ENCODE measurements at regions not wholly inside any gene's neighbourhood (a gene's known extent, or its start where the extent isn't known, plus 50 kb on each side); places are given as distances from the start of the nearest gene placed in this dataset.

DNA sequence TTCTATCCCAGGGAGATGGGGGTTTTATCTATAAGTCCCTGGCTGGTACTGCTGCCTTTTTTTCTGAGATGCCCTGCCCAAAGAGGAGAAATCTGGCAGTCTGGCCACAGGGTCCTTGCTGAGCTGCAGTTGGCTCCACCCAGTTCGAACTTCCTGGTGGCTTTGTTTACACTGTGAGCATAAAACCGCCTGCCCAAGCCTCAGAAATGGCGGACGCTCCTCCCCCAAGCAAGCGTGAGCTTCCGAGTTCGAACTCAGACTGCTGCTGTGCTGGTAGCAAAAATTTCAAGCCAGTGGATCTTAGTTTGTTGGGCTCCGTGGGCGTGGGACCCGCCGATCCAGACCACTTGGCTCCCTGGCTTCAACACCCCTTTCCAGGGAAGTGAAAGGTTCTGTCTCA, 126.8 kb upstream of the SUCLG2 start:
- no peak for DNase-seq

DNA sequence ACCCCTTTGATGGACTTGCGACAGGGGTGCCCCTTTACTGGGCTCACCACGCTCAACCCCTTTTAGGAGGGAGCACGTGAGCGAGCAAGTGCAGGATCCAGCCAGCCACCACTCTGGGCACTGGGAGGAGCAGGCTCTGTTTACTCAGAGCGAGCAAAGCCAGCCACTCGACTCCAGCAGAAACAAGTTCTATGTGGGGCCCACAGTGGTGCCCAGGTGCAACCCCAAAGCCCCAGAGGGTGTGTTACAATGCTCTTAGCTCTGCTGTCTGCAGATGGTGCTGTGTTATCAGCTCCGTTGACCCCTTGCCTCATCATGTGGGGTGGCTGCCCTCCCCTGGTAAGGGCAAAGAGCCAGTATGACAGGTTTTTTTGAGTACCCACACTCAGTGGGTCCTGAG, 120.3 kb upstream of the SUCLG2 start:
- no peak for DNase-seq

DNA sequence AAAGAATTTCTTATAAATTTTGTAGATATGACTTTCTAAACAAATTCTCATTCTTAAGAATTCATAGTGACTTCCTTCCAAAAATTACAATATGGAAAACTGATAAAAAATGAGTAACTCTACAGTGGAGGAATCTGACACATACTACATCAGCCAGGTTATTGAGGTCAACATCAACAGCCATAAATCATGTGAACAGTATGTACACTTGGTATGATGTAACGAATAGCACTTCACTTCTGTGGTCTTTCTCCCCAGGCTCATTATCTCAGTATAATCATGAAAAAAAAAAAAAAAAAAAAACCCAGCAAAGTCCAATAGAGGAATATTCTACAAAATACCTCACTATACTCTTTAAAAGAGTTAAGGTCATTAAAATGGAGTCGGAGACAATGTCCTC, 111.2 kb upstream of the SUCLG2 start:
- DNase-seq = no peak

DNA sequence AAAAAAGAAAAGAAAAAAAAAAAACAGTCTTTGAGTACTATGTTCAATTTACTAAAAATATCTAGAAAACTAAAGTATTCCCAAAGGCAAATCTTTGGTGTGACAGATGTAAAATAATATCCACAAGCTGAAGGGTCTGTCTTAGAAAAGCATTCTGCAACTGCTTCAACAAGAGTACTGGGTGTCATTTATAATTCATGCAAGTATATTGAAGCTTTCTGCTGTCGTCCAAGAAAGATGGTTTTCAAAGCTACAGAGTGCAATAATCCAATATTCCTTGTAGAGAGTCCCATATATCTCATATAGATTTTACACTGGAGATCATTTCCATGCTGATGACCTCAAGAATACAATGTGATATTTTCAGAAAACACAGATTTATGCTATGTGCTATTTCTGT, 90.9 kb upstream of the SUCLG2 start:
- no peak for DNase-seq

DNA sequence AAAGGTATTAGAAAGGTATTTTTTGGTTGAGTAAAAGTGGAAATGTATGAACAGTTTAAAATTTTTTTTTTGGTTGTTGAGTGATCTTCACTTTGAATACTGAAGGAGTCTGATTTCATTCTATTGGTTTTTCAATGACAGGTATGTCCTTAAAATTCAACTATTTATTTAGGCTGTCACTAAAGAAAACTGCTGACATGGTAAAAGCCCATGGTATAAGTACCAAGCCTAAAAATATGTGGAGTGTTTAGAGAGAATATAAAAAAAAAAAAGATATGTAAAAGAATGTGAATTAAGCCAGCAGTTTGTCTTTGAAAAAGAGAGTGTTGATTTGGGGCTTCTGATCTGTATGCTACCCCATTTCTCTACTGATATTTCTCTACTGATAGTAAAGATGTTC, 90.3 kb upstream of the SUCLG2 start:
- DNase-seq = no peak

DNA sequence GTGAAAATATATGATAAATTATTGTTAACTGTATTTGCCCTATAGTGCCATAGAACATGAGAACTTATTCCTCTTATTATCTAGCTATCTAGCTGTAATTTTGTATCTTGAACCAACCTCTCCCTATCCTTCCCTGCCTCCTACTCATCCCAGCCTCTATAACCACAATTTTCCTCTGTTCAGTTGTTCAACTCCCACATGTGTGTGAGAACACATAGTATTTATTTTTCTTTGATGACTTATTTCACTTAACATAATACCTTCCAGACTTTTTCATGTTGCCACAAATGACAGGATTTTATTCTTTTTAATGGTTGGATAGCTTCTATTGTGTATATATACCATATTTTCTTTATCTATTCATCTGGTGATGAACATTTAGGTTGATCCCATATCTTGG, 85.4 kb upstream of the SUCLG2 start:
- DNase-seq = no peak

DNA sequence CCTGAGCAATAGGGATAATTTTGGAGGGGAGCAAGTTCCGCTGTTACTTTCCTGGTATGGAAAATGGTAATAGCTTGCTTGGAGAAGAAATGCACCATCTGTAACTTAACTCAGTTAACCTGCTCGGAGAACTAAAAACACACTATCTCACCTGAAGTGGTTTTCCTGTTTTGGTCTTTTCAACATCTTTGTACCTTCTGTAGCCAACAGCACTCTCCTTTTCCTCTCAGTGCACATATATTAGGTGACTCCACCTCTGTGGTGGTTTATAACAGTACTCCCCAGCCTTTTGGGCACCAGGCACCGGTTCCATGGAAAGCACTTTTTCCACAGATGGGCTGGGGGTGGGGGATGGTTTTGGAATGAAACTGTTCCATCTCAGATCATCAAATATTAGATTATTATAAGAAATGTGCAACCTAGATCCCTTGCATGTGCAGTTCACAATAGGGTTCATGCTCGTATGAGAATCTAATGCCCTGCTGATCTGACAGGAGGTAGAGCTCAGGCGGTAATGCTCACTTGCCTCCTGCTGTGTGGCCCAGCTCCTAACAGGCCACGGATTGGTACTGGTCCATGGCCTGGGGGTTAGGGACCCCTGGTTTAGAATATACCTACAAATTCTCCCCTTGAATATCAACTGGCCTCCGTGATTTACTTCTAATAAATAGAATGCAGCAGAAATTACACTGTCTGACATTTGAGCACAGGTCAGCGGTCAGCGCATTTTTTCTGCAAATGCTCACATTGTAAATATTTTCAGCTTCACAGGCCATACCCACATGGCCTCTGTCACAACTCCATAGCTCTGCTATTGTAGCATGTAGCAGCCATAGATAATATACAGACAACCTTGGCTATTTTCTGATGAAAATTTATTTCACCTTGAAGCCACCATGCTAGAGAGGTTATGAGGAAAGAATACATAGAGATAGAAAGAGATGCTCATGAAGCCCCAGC, 83.8 kb upstream of the SUCLG2 start:
- DNase-seq = no peak

DNA sequence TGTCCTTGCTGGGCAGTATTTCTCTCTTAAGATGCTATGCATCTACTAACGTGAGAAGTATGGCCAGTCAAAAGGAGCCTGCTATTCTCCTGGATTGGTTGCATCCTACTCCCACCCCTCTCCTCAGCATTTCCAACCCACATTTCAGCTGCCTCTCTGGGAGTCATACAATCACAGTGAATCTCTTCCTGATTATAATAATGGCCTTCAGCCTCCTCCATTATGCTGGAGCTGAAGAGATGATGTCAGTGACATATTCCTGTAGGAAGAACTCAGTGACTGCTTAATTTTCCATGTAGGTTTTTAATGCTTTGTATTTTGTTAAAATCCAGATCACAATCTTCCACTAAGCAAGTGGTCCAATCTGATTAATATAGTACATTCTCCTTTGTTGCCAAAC, 82.7 kb upstream of the SUCLG2 start:
- no peak for DNase-seq

DNA sequence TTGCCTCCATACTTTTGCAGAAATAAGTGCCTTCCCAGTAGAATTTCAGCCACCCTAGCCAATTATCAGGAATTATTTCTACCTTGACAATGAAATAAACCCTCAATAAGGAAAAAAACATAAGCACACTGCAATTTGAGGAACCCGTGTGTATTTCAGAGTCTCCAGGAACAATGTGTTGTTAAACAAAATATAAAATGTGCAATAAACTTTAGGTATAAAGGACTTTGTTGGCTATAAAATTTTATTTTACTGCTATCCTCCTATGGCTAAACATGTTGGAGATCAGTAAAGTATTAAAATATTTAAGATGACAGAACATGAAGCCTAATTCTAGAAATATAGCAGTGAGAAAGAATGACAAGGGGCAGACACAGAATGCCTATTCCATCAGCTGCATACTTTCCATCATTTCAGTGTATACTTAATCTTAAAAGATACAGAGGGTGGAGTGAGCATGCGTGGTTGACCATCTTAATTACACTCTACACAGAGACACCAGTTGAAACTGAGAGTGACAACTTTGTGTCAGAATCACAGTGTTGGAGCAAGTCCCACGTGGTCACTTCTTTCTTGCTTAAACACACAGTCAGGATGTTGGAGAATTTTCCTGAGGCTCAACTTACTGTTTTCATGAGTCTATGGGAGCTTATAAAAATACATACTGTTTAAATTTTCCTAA, 79.0 kb upstream of the SUCLG2 start:
- no peak for DNase-seq

DNA sequence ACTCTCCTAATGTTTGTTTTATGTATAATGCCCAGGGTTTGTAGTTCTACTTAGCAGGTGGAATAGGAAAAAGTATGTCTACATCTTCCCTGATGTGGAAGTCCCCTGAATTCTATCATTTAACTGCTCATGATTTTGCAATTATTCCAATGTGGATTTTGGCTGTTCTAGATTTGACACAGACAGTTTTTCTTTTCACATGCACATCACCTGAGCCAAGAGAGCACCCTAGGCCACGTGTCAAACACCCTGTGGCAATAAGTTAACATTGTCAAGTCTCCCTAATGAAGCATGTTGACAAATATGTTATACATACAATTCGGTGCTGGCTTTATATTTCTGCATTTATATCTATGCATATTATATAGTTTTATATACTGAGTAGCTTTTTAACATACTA, 70.0 kb upstream of the SUCLG2 start:
- no peak for DNase-seq

DNA sequence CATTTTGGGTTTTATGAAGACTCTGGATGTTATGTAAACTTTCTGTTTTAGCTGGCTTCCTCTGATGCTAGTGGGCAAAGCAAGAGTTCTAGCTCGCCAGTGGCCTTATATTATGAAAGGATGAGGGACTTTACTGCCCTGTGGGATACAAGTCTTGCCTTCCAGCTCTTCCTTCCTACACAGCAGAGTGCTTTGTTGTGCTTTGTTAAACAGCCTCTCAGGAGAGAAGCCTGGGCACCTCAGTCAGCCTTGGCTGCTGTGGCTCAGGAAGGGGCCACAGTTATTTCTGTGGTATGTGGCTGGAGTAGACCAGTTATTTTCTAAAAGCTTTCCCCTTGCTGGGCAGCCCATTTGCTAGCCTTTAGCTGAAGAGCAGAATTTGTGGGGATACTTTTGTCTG, 69.5 kb upstream of the SUCLG2 start:
- no peak for DNase-seq

DNA sequence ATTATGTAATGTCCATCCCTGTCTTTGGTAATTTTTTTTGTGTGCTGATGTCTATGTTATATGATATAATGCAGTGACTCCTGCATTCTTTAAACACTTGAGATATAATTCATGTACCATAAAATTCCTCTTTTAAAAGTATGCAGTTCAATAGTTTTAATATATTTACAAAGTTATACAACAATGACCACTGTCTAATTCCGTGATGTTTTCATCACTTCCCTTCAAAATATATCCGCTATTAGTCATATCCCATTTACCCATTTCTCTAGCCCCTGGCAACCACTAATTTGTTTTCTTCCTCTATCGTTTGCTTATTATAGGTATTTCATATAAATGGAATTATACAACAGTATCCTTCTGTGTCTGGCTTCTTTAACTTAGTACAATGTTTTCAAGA, 64.9 kb upstream of the SUCLG2 start:
- no peak for DNase-seq

DNA sequence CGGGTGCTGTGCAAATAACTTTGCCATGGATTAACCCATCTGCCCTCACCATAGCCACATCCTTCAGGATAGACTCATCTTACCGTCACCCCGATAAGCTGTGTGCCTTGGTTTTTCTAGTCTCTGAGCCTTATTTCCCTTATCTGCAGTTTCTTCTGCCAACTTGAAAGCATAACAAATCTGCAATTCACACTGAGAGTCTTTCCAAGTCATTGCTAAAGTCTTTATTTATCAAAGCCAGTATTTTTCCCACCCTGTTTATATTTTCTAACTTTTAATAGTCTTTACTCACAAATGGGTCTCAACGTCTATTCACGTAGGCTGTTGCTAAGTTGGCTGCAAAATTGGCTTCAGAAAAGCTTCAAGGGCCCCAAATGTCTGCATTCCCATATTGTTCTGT, 61.6 kb upstream of the SUCLG2 start:
- DNase-seq = no peak

DNA sequence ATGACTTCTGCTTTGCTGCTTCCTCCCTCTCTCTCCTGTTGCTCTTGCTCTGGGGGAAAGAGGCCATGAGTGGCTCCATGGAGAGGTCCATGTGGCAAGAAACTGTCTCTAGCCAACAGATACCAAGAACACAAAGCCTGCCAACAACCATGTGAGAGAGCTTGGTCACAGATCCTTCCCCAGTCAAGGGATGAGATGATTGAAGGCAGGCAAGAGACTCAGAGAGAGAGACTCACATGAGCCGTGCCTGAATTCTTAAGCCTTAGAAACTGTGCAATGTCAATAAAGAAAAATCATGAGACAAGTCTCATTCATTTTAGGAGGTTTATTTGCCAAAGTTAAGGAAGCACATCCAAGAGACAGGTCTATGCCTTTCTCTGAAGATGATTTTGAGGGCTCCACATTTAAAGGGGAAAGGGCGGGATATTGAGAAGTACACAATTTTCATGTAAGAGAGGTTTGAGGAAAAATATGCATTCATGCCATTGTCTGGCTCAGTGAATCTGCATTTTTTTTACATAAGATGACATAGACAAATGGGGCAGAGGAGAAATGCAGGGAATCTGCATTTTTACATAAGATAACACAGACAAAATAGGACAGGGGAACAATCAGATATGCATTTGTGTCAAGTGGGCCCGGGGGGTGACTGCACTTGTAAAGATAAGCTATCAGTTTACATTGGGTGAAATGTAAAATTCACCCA, 59.5 kb upstream of the SUCLG2 start:
- no peak for DNase-seq

DNA sequence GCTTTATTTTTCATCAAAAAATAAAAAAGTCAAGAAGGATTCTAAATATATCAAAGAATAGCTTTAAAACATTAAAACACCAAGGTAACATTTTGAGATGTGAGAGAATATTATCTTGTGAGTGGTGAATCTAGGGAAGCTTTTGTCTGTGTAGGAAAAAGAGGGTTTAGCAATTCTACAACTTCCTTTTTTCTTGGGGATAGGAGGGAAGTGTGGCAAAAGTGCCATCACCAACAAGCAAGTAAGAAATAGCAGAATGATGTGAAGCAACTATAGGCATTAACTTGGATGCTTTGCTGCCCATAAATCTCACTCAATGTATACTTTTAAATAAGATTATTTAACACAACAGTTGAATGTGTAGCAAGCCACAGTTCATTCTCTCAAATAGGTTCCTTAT, 57.8 kb upstream of the SUCLG2 start:
- no peak for DNase-seq

DNA sequence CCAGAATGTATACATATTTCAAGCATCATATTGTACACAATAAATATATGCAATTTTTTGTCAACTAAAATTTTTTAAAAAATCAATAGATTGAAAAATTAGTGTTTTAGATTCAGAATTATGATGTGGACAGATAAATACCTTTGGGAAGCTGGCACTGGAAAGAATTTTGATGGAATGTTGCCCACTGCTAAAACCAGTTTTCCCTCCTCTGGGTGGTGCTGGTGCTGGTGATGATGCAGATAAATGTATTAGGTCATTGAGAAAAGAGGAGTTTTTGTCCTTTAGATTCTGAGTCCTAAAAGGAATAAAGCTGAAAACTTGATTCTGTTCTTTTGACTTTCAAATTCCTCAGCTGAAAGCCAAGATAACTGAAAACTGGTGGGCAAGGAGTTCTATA, 56.0 kb upstream of the SUCLG2 start:
- DNase-seq = no peak

DNA sequence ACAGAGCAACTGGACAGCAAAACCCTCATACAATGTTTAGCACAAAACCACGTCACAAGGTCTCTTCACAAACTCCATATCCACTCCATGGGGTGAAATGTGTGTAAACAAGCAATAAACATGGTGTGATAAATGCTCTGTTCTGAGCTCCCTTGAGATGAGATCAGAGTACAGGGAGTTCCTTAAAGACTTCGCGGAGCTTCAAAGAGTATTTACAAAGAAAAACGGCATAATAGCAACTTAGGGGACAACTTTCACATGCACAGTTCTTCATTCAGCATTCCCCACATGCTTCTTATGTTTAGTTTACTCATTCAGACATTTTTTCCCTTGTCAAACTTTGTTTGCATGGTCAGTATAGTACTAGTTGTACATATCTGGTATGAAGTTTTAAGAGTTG, 52.5 kb upstream of the SUCLG2 start:
- DNase-seq = no peak

DNA sequence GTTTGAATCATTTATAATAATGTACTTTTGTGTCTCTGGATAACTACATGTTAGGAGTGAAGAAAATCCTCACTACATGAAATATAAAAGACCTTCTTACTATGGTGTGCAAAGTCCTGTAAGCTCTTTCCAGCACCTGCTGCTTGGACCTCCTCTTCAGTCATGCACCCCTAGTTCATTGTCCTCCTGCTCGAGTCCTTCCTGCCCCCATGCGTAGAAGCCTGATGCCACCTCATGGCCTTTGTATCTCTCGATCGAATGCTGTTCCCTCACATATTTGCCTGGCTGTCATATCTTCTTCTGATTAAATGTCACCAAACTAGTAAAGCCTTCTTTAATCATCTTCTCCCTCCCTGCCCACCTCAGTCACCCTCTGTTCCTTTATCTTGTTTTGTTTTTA, 49.9 kb upstream of the SUCLG2 start:
- DNase-seq = no peak

Data from right kidney (tissue), 1 donor.